Liver (tissue), 8 donors: ENCODE measurements at regions not wholly inside any gene's neighbourhood (a gene's known extent, or its start where the extent isn't known, plus 50 kb on each side); places are given as distances from the start of the nearest gene placed in this dataset.

Experiments
- DNase-seq: peaks from one replicate; pipeline ENCODE4 v3.0.0-alpha.2; 2017; ENCODE audit warnings: low spot score
- H3K27ac ChIP-seq, 2 donors: one replicate each; pipeline ENCODE4 v1.7.0; 2013; ENCODE audit warnings: inconsistent platforms in 2 of 2, low read length in 2 of 2, control low read depth in 1 of 2, low read depth in 1 of 2, mild to moderate bottlenecking in 1 of 2
- H3K27me3 ChIP-seq, 4 donors: one replicate each; pipeline versions ENCODE4 v1.6.1 to v1.7.0; 2013; ENCODE audit warnings: low read length in 3 of 4, inconsistent platforms in 1 of 4, mild to moderate bottlenecking in 1 of 4, moderate library complexity in 1 of 4; ENCODE audit not compliant: control insufficient read depth in 4 of 4, insufficient read depth in 4 of 4
- H3K36me3 ChIP-seq, 4 donors: one replicate each; pipeline versions ENCODE4 v1.6.1 to v1.7.0; 2013; ENCODE audit warnings: low read length in 3 of 4, mild to moderate bottlenecking in 3 of 4, low read depth in 1 of 4, moderate library complexity in 1 of 4; ENCODE audit not compliant: control insufficient read depth in 4 of 4, insufficient read depth in 3 of 4
- H3K4me1 ChIP-seq, 4 donors: one replicate each; pipeline versions ENCODE4 v1.6.1 to v1.7.0; 2013; ENCODE audit warnings: low read length in 3 of 4, mild to moderate bottlenecking in 3 of 4, moderate library complexity in 1 of 4; ENCODE audit not compliant: control insufficient read depth in 4 of 4, insufficient read depth in 4 of 4
- H3K4me3 ChIP-seq, 3 donors: one replicate each; pipeline versions ENCODE4 v1.6.1 to v1.7.0; 2013; ENCODE audit warnings: low read length in 3 of 3, control low read depth in 1 of 3, low read depth in 1 of 3, mild to moderate bottlenecking in 1 of 3
- H3K9ac ChIP-seq, 2 donors: one replicate each; pipeline ENCODE4 v1.7.0; 2013; ENCODE audit warnings: low read length in 2 of 2, mild to moderate bottlenecking in 2 of 2, moderate library complexity in 2 of 2, control low read depth in 1 of 2, low read depth in 1 of 2
- H3K9me3 ChIP-seq, 4 donors: one replicate each; pipeline versions ENCODE4 v1.6.1 to v1.7.0; 2013; ENCODE audit warnings: low read length in 3 of 4; ENCODE audit not compliant: control insufficient read depth in 4 of 4
- ATF3 ChIP-seq: IDR thresholded peaks from 2 replicates; pipeline ENCODE4 v1.6.1; 2016; ENCODE audit warnings: antibody characterized with exemption
- CTCF ChIP-seq: fragments of 150-350 bp; IDR thresholded peaks from 2 replicates; pipeline ENCODE4 v1.5.1; 2017; ENCODE audit warnings: improper control_type of control experiment, low read depth, low read length; ENCODE audit not compliant: missing input control
- EGR1 ChIP-seq, 2 donors: IDR thresholded peaks; 2 replicates each; pipeline ENCODE4 v1.6.1; 2016 to 2018; ENCODE audit warnings: antibody characterized with exemption in 2 of 2, low read depth in 2 of 2
- FOXA1 ChIP-seq: IDR thresholded peaks from 2 replicates; pipeline ENCODE4 v1.6.1; 2016; ENCODE audit warnings: antibody characterized with exemption
- FOXA2 ChIP-seq: IDR thresholded peaks from 2 replicates; pipeline ENCODE4 v1.6.1; 2016; ENCODE audit warnings: antibody characterized with exemption
- GABPA ChIP-seq, 2 donors: IDR thresholded peaks in 1 of 2; conservative IDR thresholded peaks in 1 of 2; 2 replicates each; pipeline ENCODE4 v1.6.1; 2016; ENCODE audit warnings: antibody characterized with exemption in 2 of 2, mild to moderate bottlenecking in 1 of 2, moderate library complexity in 1 of 2
- HNF4A ChIP-seq, 2 donors: conservative IDR thresholded peaks; 2 replicates each; pipeline ENCODE4 v1.6.1; 2016; ENCODE audit warnings: antibody characterized with exemption in 2 of 2, mild to moderate bottlenecking in 2 of 2
- HNF4G ChIP-seq: IDR thresholded peaks from 2 replicates; pipeline ENCODE4 v1.6.1; 2016; ENCODE audit warnings: antibody characterized with exemption
- JUND ChIP-seq, 2 donors: IDR thresholded peaks; 2 replicates each; pipeline ENCODE4 v1.6.1; 2016; ENCODE audit warnings: antibody characterized with exemption in 2 of 2
- MAX ChIP-seq: IDR thresholded peaks from 2 replicates; pipeline ENCODE4 v1.6.1; 2016; ENCODE audit warnings: antibody characterized with exemption
- NR2F2 ChIP-seq: IDR thresholded peaks from 2 replicates; pipeline ENCODE4 v1.6.1; 2016; ENCODE audit warnings: antibody characterized with exemption
- RAD21 ChIP-seq, 2 donors: IDR thresholded peaks; 2 replicates each; pipeline ENCODE4 v1.6.1; 2016; ENCODE audit warnings: antibody characterized with exemption in 2 of 2, mild to moderate bottlenecking in 2 of 2
- REST ChIP-seq: IDR thresholded peaks from 2 replicates; pipeline ENCODE4 v1.6.1; 2016; ENCODE audit warnings: antibody characterized with exemption, mild to moderate bottlenecking
- RXRA ChIP-seq, 2 donors: IDR thresholded peaks; 2 replicates each; pipeline ENCODE4 v1.6.1; 2017 to 2018; ENCODE audit warnings: antibody characterized with exemption in 2 of 2, mild to moderate bottlenecking in 1 of 2
- SP1 ChIP-seq: IDR thresholded peaks from 2 replicates; pipeline ENCODE4 v1.6.1; 2018; ENCODE audit warnings: antibody characterized with exemption, mild to moderate bottlenecking
- TAF1 ChIP-seq: conservative IDR thresholded peaks from 2 replicates; pipeline ENCODE4 v1.6.1; 2016; ENCODE audit warnings: antibody characterized with exemption, mild to moderate bottlenecking
- YY1 ChIP-seq: IDR thresholded peaks from 2 replicates; pipeline ENCODE4 v1.6.1; 2016; ENCODE audit warnings: antibody characterized with exemption, mild to moderate bottlenecking
- ZBTB33 ChIP-seq: IDR thresholded peaks from 2 replicates; pipeline ENCODE4 v1.6.1; 2016; ENCODE audit warnings: antibody characterized with exemption
- WGBS: extraction: QIAGEN DNeasy Blood & Tissue Kit; methylation state at CpG from one replicate; pipeline ENCODE4 v1.1.7; 2013; 5-methylcytosine and 5-hydroxymethylcytosine counted together
- donor health status: healthy.
- donor health status: healthy.
- donor health status: healthy.
- donor health status: healthy.
- donor health status: healthy.

- TF ChIP-seq REST (no peak), HNF4G (no peak), JUND (IDR thresholded peaks at IDR 0.05) (no peak)
These were observed 403.7 kb upstream of the AZI2 start (continued) for GRCh38 chr3:28752290-28752689.

GRCh38 chr3:28756056-28756455 lies 407.4 kb upstream of the AZI2 start:
- no peaks in the 10 kb centered on the region for H3K4me1 ChIP-seq
- no peak overlapping the region for H3K27ac ChIP-seq
- H3K4me3 ChIP-seq, result no peak overlapping the region
- H3K9ac ChIP-seq, result no peak overlapping the region
- no peak for DNase-seq
- no peaks in the 10 kb centered on the region for H3K9me3 ChIP-seq
- WGBS, result 93% methylated on average over 1 of the region's 1 CpG
- no peaks in the 10 kb centered on the region for H3K27me3 ChIP-seq
- H3K36me3 ChIP-seq, result no peaks in the 10 kb centered on the region
- TF ChIP-seq RXRA (IDR thresholded peaks at IDR 0.05) (no peak), RAD21 (IDR thresholded peaks at IDR 0.05) (no peak), JUND (IDR thresholded peaks at IDR 0.05) (no peak), TAF1 (no peak), HNF4A (conservative IDR thresholded peaks at IDR 0.05) (no peak), EGR1 (IDR thresholded peaks at IDR 0.05; ENCODE audit: low read depth in 2 of 2) (no peak), GABPA (IDR thresholded peaks at IDR 0.05 in 1 of 2, conservative IDR thresholded peaks at IDR 0.05 in 1 of 2) (no peak), ZBTB33 (no peak), FOXA2 (no peak), FOXA1 (no peak), CTCF (no peak), YY1 (no peak), HNF4G (no peak), REST (no peak), NR2F2 (no peak), SP1 (no peak), ATF3 (no peak), MAX (no peak)
